ENCODE measurements at regions not wholly inside any gene's neighbourhood (a gene's known extent, or its start where the extent isn't known, plus 50 kb on each side); places are given as distances from the start of the nearest gene placed in this dataset.

DNA sequence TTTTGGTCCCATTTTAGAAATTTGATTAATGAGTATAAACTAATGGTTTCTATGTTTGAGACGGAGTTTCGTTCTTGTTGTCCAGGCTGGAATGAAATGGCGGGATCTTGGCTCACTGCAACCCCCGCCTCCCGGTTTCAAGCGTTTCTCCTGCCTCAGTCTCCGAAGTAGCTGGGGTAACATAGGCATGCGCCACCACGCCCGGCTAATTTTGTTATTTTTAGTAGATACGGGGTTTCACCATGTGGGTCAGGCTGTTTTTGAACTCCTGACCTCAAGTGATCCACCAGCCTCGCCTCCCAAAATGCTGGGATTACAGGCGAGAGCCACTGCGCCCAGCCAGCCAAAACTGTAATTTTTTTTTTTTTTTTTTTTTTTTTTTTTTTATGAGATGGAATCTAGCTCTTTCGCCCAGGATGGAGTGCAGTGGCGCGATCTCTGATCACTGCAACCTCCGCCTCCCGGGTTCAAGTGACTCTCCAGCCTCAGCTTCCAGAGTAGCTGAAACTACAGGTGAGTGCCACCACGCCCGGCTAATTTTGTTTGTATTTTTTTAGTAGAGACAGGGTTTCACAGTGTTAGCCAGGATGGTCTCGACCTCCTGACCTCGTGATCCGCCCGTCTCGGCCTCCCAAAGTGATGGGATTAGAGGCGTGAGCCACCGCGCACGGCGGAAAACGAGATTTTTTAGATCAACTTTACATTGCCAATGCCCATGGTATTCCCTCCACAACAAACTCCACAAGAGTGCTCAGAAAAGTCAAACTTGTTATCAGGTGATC lies 127.8 kb downstream of the HFE start:
- Histone ChIP-seq H3K9ac (no peak overlapping the region), H3K9me3 (ENCODE audit: control insufficient read depth, low read length) (no peaks in the 10 kb centered on the region), H3K4me3 (ENCODE audit: low read depth, low read length) (peak overlapping the region; percentile 91), H3K79me2 (no peaks in the 10 kb centered on the region), H3K4me2 (ENCODE audit: low read length) (peak overlapping the region; percentile 96), H3K27me3 (ENCODE audit: control insufficient read depth, insufficient read depth, low read length) (no peaks in the 10 kb centered on the region), H3K36me3 (ENCODE audit: control insufficient read depth, insufficient read depth, low read length) (no peaks in the 10 kb centered on the region), H3K4me1 (peaks cover 7% of the 10 kb centered on the region), H3K27ac (peak overlapping the region; percentile 99), H2AFZ (peak overlapping the region; percentile 79)
- TF ChIP-seq, protein P1, sequence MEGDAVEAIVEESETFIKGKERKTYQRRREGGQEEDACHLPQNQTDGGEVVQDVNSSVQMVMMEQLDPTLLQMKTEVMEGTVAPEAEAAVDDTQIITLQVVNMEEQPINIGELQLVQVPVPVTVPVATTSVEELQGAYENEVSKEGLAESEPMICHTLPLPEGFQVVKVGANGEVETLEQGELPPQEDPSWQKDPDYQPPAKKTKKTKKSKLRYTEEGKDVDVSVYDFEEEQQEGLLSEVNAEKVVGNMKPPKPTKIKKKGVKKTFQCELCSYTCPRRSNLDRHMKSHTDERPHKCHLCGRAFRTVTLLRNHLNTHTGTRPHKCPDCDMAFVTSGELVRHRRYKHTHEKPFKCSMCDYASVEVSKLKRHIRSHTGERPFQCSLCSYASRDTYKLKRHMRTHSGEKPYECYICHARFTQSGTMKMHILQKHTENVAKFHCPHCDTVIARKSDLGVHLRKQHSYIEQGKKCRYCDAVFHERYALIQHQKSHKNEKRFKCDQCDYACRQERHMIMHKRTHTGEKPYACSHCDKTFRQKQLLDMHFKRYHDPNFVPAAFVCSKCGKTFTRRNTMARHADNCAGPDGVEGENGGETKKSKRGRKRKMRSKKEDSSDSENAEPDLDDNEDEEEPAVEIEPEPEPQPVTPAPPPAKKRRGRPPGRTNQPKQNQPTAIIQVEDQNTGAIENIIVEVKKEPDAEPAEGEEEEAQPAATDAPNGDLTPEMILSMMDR (IDR thresholded peaks at IDR 0.05), result no peak

DNA sequence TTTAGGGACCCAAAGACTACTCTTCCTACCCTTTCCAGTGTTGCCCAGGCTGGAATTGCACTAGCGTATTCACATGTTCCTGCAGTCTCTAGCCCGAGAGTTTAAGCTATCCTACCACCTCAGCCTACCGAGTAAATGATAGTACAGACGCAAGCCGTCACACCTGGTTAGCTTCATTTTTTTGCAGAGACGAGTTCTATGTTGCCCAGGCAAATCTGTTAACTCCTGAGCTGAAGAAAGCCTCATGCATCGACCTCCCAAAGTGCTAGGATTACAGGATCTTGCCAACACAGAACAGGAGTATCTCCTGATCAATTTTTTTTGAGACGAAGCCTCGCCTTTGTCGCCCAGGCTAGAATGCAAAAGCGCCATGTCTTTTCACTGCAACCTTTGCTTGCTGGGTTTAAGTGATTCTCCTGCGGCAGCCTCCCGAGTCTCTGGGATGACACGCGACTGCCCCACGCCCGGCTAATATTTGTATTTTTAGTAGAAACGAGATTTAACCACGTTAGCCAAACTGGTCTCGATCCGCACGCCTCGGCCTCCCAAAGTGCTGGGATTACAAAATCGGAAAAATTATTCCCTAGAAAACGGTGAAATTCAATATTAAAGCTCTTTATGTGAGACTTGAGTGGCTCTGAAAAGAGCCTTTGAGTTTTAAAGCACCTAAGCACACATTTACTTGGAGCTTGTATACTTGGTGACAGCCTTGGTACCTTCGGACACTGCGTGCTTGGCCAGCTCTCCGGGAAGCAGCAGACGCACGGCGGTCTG lies 128.5 kb downstream of the HFE start:
- Histone ChIP-seq H3K4me1 (peaks cover 7% of the 10 kb centered on the region), H3K27ac (peak overlapping the region; percentile 99), H3K9me3 (ENCODE audit: control insufficient read depth, low read length) (no peaks in the 10 kb centered on the region), H3K79me2 (no peaks in the 10 kb centered on the region), H2AFZ (peak overlapping the region; percentile 79), H3K9ac (peak overlapping the region; percentile 41), H3K36me3 (ENCODE audit: control insufficient read depth, insufficient read depth, low read length) (no peaks in the 10 kb centered on the region), H3K4me3 (ENCODE audit: low read depth, low read length) (peak overlapping the region; percentile 91), H3K27me3 (ENCODE audit: control insufficient read depth, insufficient read depth, low read length) (no peaks in the 10 kb centered on the region), H3K4me2 (ENCODE audit: low read length) (peak overlapping the region; percentile 96)
- TF ChIP-seq, protein P1 (IDR thresholded peaks at IDR 0.05), result no peak

DNA sequence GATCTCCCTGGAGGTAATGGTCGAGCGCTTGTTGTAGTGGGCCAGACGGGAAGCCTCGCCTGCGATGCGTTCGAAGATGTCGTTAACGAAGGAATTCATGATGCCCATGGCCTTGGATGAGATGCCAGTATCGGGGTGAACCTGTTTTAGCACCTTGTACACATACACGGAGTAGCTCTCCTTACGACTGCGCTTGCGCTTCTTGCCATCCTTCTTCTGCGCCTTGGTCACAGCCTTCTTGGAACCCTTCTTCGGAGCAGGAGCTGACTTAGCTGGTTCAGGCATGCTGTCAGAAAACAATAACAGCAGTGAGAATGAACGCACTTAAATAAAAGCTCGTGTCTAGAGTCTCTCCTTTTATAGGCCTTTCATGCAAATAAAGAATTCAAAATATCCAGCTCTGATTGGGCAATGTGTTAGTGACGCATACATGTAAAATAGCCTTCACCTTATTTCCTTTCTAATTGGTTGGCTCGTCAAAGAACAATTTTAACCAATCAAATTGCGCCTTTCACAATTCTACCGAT lies 129.2 kb downstream of the HFE start:
- Histone ChIP-seq H3K27ac (peak overlapping the region; percentile 99), H3K4me1 (peaks cover 7% of the 10 kb centered on the region), H3K9me3 (ENCODE audit: control insufficient read depth, low read length) (no peaks in the 10 kb centered on the region), H3K4me2 (ENCODE audit: low read length) (peak overlapping the region; percentile 96), H3K9ac (peak overlapping the region; percentile 41), H3K27me3 (ENCODE audit: control insufficient read depth, insufficient read depth, low read length) (no peaks in the 10 kb centered on the region), H3K36me3 (ENCODE audit: control insufficient read depth, insufficient read depth, low read length) (no peaks in the 10 kb centered on the region), H3K79me2 (no peaks in the 10 kb centered on the region), H2AFZ (peak overlapping the region; percentile 79), H3K4me3 (ENCODE audit: low read depth, low read length) (peak overlapping the region; percentile 91)
- TF ChIP-seq, protein P1 (IDR thresholded peaks at IDR 0.05), result no peak

DNA sequence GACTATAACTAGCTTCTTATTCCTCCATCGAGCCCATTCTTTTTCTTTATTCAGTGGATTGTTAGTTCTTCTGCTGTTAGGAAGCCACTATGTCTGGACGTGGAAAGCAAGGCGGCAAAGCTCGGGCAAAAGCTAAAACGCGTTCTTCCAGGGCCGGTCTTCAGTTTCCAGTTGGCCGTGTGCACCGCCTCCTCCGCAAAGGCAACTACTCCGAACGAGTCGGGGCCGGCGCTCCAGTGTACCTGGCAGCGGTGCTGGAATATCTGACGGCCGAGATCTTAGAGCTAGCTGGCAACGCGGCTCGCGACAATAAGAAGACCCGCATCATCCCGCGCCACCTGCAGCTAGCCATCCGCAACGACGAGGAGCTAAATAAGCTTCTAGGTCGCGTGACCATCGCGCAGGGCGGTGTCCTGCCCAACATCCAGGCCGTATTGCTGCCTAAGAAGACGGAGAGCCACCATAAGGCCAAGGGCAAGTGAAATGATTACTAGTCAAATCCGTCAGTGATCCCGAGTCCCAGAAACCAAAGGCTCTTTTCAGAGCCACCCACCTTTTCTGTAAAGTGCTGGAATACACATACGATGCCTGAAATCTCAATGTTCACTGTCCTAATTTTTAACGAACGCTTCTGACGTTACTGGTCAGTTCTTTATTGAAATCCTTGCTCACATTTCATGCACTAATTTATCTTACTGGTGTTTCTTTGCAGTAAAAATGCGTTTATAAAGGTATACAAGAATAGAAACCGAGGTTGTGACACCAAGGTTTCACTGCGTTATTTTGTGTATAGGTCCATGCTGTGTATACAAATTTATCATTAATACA lies 129.9 kb downstream of the HFE start:
- Histone ChIP-seq H3K4me1 (peaks cover 7% of the 10 kb centered on the region), H3K9ac (no peak overlapping the region), H3K27ac (peak overlapping the region; percentile 99), H3K36me3 (ENCODE audit: control insufficient read depth, insufficient read depth, low read length) (no peaks in the 10 kb centered on the region), H3K9me3 (ENCODE audit: control insufficient read depth, low read length) (no peaks in the 10 kb centered on the region), H3K79me2 (no peaks in the 10 kb centered on the region), H2AFZ (peak overlapping the region; percentile 79), H3K4me3 (ENCODE audit: low read depth, low read length) (peak overlapping the region; percentile 91), H3K4me2 (ENCODE audit: low read length) (peak overlapping the region; percentile 96), H3K27me3 (ENCODE audit: control insufficient read depth, insufficient read depth, low read length) (no peaks in the 10 kb centered on the region)
- TF ChIP-seq, protein P1 (IDR thresholded peaks at IDR 0.05), result no peak
